GM20431 (cell line): ENCODE measurements at regions not wholly inside any gene's neighbourhood (a gene's known extent, or its start where the extent isn't known, plus 50 kb on each side); places are given as distances from the start of the nearest gene placed in this dataset.
"Not testable (repeated sequence)": the region's sequence is repeated elsewhere in the genome, so short reads cannot be mapped to it uniquely, and the experiment has no call there.

Experiments used
- in situ Hi-C: fragments of 300-500 bp; cut with MseI, MboI; formaldehyde crosslinking; loops from one replicate; pipeline ENCODE4 v1.15.0; 2020; ENCODE audit warnings: low sequenced_read_pairs; ENCODE audit not compliant: unreplicated experiment

- in situ Hi-C loops = no loop called here
Measured at GRCh38 chr5:40167283-40167682, 512.4 kb upstream of the PTGER4 start.

GRCh38 chr5:40166802-40167201 lies 512.9 kb upstream of the PTGER4 start:
- in situ Hi-C loops = no loop called here

DNA sequence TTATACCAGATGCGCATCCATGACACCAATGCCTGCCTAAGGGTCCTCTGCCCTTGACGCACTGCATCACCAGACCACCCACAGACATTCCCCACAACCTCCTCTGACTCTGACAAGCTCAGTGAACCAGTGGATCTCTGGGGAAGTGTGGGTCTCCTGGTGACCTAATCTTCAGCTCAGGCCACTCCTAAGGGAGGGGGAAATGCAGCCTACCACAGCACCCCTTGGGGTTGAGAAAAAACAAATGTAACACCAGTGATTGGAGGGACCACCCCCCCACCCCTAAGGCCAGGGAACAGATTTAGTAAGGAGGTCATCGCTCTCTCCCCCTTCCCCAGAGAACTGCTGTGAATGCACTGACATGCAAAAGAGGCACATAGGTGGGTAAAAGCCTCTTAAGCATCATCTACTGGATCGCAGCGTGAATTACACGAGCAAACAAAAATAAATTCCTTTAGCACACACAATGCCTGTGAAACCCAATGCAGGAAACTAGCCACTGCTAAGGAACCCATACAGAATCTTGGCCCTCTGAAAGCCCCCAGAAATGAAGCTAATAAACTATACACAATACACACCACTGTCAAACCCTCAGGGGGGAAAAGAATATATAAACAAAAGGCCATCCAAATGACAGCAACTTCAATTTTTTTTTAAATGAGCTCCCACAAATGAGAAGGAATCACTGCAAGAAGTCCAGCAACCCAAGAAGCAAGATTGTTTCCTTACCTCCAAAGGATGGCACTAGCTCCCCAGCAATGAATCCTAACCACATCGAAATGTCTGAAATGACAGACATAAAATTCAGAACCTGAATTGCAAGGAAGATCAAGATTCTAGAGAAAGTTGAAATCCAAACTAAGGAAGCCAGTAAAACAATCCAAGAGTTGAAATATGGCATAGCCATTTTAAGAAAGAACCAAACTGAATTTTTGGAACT lies 513.7 kb upstream of the PTGER4 start:
- in situ Hi-C loops = no loop called here

GRCh38 chr5:40165106-40165788 lies 514.5 kb upstream of the PTGER4 start:
- in situ Hi-C loops = no loop called here

GRCh38 chr5:40160435-40160834 lies 519.3 kb upstream of the PTGER4 start:
- in situ Hi-C loops = no loop called here

GRCh38 chr5:40154194-40154593 lies 525.5 kb upstream of the PTGER4 start:
- in situ Hi-C loops = no loop called here

DNA sequence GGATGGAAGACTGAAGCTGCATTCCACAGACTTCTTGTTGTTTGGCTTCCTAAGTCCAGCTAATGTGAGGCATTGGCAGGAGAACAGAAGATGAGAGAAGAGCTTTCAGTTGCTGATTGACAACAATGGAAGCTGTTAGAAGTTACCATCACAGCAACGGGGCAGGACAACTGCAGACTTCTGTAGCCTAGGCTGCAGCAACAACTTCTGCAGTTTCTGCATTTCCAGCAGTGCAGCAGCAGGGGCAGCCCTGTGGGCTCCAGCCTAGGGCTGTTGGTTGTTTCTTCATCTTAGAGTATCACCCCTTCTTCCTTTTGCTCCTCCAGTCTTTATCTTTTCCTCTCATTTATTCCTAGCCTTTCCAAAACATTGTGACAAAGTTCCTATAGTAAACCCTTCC lies 528.8 kb upstream of the PTGER4 start:
- in situ Hi-C loops = no loop called here

GRCh38 chr5:40141896-40142295 lies 537.8 kb upstream of the PTGER4 start:
- in situ Hi-C loops = no loop called here

GRCh38 chr5:40141418-40141817 lies 538.3 kb upstream of the PTGER4 start:
- in situ Hi-C loops = no loop called here

- in situ Hi-C loops = no loop called here
Measured at GRCh38 chr5:40137223-40137622, 542.5 kb upstream of the PTGER4 start.

- in situ Hi-C loops = no loop called here
Measured at GRCh38 chr5:40134883-40135520, 544.7 kb upstream of the PTGER4 start.

DNA sequence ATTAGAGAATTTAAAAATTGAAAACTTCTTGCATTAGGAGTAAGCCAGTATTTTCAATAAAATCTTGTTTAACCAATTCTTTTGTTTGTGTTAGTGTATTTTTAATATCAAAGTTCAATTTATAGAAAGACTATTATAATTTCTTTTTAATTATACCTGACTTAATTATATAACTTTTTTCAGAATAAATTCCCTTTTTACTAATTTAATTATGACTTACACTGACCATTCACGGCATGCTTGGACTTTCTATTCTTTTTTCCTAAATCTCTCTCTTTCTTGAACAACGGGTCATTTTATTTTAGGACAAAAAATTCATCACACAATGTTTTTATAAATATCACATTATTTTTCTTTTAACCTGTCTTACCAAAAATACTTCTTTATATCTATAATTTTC lies 555.3 kb upstream of the PTGER4 start:
- in situ Hi-C loops = no loop called here

- in situ Hi-C loops = no loop called here
Measured at GRCh38 chr5:40121236-40121635, 558.5 kb upstream of the PTGER4 start.

- in situ Hi-C loops = no loop called here
Measured at GRCh38 chr5:40112875-40113274, 566.8 kb upstream of the PTGER4 start.

- in situ Hi-C loops = not testable (repeated sequence)
Measured at GRCh38 chr5:40111036-40111435, 568.7 kb upstream of the PTGER4 start.

- in situ Hi-C loops = not testable (repeated sequence)
Measured at GRCh38 chr5:40108764-40109390, 570.8 kb upstream of the PTGER4 start.

DNA sequence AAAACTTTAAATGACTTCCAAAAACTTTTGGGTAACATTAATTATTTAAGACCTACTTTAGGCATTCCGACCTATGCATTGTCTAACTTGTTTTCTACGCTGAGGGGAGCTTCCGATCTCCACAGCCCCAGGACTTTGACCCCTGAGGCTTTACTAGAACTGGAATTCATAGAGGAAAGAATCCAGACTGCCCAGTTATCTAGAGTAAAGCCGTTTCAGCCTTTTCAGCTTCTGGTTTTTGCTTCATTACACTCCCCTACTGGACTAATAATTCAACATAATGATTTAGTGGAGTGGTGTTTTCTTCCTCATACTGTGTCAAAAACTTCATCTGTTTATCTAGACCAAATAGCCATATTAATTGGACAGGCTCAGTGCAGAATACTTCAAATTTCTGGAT lies 571.9 kb upstream of the PTGER4 start:
- in situ Hi-C loops = not testable (repeated sequence)

DNA sequence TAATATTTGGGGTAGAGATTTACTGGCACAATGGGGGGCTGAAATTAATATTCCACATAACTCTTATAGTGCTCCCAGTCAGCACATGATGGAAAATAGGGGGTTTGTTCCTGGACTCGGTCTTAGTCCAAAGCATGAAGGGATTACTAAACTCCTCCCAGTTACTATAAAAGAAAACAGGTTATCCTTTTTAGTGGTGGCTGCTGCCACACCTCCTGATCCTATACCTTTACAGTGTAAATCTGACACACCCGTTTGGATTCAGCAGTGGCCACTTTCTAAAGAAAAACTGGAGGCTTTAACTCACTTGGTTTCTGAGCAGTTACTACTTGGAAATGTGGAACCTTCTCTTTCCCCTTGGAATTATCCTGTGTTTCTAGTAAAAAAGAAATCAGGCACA lies 572.9 kb upstream of the PTGER4 start:
- in situ Hi-C loops = no loop called here

- in situ Hi-C loops = no loop called here
Measured at GRCh38 chr5:40098313-40098712, 581.4 kb upstream of the PTGER4 start.

GRCh38 chr5:40093550-40093949 lies 586.2 kb upstream of the PTGER4 start:
- in situ Hi-C loops = no loop called here
